Fibroblast of villous mesenchyme (primary cell): ENCODE measurements at regions not wholly inside any gene's neighbourhood (a gene's known extent, or its start where the extent isn't known, plus 50 kb on each side); places are given as distances from the start of the nearest gene placed in this dataset.
"Not testable (repeated sequence)": the region's sequence is repeated elsewhere in the genome, so short reads cannot be mapped to it uniquely, and the experiment has no call there.

Source experiments
- DNase-seq: peaks from one replicate; pipeline ENCODE4 v3.0.0-alpha.2; 2010; ENCODE audit warnings: low read depth
- H3K4me3 ChIP-seq: 2 replicates; pipeline ENCODE4 v1.5.1; 2011; ENCODE audit warnings: low read depth, mild to moderate bottlenecking, low read length
- CTCF ChIP-seq: IDR thresholded peaks from 2 replicates; pipeline ENCODE4 v1.5.1; 2012; ENCODE audit warnings: low read depth, mild to moderate bottlenecking, low read length; ENCODE audit not compliant: insufficient read depth

GRCh38 chr7:69246758-69247157, 351.5 kb upstream of the AUTS2 start:
- no peak overlapping the region for H3K4me3 ChIP-seq
- no peak for DNase-seq
- TF ChIP-seq CTCF = no peak

- not testable (repeated sequence) for H3K4me3 ChIP-seq, DNase-seq
These were observed 349.9 kb upstream of the AUTS2 start for GRCh38 chr7:69248382-69248828.

- no peak overlapping the region for H3K4me3 ChIP-seq
- no peak for DNase-seq
- TF ChIP-seq CTCF = no peak
These were observed 347.3 kb upstream of the AUTS2 start for GRCh38 chr7:69250958-69251357.

GRCh38 chr7:69254643-69255042, 343.6 kb upstream of the AUTS2 start:
- H3K4me3 ChIP-seq = no peak overlapping the region
- TF ChIP-seq CTCF = no peak
- no peak for DNase-seq

- DNase-seq = no peak
- TF ChIP-seq CTCF = no peak
- H3K4me3 ChIP-seq = no peak overlapping the region
These were observed 341.6 kb upstream of the AUTS2 start for GRCh38 chr7:69256634-69257081.

- no peak for TF ChIP-seq CTCF
- H3K4me3 ChIP-seq = no peak overlapping the region
- no peak for DNase-seq
These were observed 340.7 kb upstream of the AUTS2 start for GRCh38 chr7:69257592-69257991.

GRCh38 chr7:69259445-69259844, 338.8 kb upstream of the AUTS2 start:
- H3K4me3 ChIP-seq = no peak overlapping the region
- no peak for TF ChIP-seq CTCF
- no peak for DNase-seq

GRCh38 chr7:69260023-69260422, 338.3 kb upstream of the AUTS2 start:
- H3K4me3 ChIP-seq = no peak overlapping the region
- no peak for TF ChIP-seq CTCF
- no peak for DNase-seq
